HG03097 (cell line): ENCODE measurements at regions not wholly inside any gene's neighbourhood (a gene's known extent, or its start where the extent isn't known, plus 50 kb on each side); places are given as distances from the start of the nearest gene placed in this dataset.
A peak's percentile ranks its signal among the peaks of the same experiment; 100 is the strongest.

ENCODE experiments used
- ATAC-seq: cut with Tn5 transposase; IDR thresholded peaks from one replicate; pipeline ENCODE4 v1.9.1; 2021; ENCODE audit not compliant: unreplicated experiment, low FRiP score

DNA sequence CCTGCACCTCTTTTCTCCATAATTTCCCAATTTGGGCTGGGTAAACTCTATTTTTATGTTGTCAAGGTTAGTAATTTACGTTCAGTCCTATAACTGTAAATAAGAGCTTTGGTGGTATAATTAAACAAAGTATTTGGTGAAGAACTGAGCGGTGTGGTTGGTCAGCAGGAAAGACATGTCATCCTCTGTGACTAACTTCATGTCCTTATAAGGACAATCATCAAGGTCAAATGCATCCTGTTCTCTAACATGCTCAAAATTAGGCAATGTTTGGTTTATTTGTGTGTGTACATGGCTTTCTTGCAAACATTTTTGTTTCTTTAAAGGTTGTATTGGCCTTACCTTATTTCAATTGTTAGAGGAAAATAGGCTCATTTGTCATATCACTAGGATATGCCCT is 121.5 kb upstream of the NABP1 start:
- ATAC-seq, result no peak

- ATAC-seq, result no peak
Measured at GRCh38 chr2:191557841-191558240, 120.1 kb upstream of the NABP1 start.

DNA sequence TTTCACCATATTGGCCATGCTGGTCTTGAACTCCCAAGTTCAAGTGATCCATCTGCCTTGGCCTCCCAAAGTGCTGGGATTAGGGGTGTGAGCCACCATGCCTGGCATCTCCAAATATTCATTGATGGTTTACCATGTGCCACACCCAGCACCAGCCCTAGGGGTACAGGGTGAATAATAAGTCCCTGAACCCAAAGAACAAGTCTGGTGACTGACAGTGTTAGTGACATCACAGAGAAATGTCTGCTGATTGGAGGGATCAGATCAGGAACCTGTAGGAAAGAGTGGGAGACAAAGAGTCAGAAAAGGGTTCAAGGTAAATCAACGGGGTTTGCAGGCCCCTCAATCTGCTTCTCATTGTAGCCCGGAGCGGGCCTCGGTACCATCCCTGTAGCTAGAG is 118.4 kb upstream of the NABP1 start:
- no peak for ATAC-seq

DNA sequence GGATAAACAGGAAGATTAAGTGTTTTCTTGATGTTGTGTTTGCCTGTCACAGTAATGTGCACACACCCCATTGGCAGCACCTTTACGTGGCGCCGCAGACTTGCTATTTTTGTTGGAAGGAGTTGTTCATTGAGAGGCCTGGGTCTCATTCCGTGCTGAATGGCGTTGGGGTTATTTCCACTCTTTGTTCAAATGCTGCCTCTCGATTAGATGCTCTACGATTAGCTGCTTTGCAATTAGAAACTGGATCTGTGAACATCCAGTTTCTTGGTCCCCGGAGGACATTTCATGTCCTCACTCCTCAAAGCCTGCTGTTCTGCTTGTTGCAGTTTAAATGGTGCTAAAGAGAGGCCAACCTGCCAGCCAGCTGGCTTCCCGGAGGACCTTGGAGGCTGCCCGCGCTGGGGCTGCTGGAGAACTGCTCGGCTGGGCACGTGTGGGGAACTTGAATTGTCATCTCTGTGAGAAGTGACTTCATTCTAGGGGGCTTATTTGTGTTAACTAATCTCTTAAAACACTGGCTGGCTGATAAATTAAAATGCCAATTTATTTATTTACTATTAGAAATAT is 117.4 kb upstream of the NABP1 start:
- ATAC-seq, result no peak

- ATAC-seq, result no peak
Measured at GRCh38 chr2:191565120-191565519, 112.8 kb upstream of the NABP1 start.

DNA sequence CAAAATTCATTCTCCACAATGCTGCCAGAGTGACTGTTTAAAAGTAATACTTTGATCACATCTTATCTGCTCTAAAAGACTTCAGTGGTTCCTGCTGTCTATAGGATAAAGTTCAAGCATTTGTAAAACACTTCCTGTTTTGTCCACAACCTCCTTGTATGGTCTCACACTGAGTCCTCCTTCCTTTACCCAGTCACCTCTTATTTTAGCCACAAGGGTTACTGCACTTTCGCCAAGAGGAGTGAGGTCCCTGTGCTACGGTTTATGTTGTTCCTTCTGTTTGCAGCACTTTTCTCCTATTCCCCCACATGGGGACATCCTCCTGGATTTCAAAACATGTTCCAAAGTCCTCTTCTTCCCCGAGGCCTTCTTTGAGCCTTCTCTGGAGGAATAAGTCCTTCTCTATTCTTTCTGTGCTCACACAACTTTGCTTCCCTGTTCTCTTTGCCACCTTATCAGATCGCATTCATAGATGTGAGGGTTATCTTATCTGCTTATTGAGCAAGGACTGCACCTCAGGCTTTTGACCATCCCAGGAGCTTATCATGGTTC is 112.2 kb upstream of the NABP1 start:
- no peak for ATAC-seq

DNA sequence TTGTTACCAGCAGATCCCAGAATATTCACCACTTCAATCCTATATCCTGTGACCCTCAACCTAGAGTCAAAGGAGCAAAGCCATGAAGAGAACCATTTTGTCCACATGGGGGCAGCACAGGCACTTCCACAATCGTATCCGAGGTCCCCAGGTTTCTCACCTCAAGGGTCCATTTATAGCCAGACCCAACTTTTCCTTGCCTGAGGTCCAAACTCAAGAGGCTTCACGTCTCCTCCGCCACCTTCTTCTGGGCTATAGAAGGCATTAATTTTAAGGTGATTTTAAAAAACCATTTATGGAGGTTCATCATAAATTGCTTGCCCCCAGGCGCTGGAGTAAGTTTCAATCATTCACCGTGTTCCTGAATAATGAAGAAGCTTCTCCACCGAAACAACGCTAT is 111.6 kb upstream of the NABP1 start:
- ATAC-seq, result peak; percentile 67

- no peak for ATAC-seq
Measured at GRCh38 chr2:191567206-191567605, 110.7 kb upstream of the NABP1 start.

GRCh38 chr2:191569025-191569424 is 108.9 kb upstream of the NABP1 start:
- no peak for ATAC-seq

- ATAC-seq, result no peak
Measured at GRCh38 chr2:191571163-191571769, 106.7 kb upstream of the NABP1 start.

DNA sequence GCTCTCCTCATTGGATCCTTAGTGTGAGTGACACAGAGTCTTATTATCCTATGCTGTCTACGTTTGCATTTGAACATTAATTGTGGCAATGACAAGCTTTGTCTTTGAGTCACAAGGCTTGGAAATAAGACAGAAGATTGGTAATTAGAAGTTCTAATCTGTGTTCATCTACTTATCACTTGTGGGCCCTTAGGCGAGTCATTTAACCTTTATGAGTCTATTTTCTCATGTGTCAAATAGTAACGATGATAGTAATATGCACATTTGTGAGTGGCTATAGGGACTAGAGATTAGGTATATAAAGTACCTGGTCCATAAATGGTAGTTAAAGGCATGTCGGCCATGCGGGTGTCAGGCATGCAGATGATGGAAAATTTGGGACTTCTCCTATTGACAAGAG is 105.6 kb upstream of the NABP1 start:
- ATAC-seq, result no peak

DNA sequence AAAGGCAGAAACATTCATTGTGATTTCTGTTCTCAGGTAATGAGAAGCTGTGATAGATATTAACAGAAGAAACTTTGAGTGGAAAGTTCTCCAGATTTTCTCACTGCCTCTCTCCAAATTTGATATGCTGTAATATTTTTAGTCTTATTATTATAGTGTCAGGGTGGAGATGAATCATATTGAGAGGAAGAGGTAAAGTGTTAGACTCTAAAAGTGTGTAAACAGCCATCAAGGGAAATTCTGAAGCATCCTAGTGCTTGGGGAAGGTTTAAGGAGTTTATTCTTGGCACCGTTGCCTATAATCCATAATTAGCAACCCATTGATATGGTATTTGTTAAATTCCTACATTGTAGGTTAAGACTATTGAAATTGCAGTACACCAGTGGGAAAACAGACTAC is 104.7 kb upstream of the NABP1 start:
- ATAC-seq, result no peak

DNA sequence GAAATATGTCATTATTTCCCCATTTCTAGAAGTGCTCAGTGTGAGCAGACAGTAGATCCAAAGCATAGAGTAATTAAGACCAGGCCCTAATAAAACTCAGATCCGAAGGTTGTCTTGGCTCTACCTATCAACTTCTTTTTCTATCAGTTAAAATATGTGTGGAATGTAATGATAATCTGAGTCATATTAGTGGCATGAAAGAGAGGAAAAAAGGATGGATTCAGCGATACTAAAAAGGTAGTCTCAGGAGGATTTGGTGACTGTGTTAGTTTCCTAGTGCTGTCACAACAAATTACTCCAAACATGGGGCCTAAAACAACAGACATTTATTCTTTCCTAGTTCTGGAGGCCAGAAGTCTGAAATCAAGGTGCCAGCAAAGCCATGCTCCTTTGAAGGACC is 103.7 kb upstream of the NABP1 start:
- ATAC-seq, result no peak

GRCh38 chr2:191577605-191578004 is 100.3 kb upstream of the NABP1 start:
- no peak for ATAC-seq

DNA sequence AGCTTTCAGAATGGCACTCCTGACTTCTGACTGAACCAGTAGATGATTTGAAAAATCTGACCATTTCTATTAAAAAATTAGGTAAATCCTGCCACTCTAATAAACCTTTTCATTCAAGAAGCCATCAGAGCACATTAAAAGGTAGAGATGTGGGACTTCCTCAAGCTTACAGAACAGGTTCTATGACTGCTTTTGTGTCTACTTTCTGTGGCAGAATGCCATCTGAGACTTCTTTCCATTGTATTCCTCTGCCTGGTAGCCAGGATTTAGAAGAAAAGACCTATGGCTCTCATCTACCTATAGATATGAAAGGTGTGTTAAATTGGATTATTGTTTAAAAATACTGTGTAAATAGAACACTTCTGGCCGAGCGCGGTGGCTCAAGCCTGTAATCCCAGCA is 99.9 kb upstream of the NABP1 start:
- no peak for ATAC-seq

GRCh38 chr2:191580581-191580980 is 97.4 kb upstream of the NABP1 start:
- ATAC-seq, result no peak

DNA sequence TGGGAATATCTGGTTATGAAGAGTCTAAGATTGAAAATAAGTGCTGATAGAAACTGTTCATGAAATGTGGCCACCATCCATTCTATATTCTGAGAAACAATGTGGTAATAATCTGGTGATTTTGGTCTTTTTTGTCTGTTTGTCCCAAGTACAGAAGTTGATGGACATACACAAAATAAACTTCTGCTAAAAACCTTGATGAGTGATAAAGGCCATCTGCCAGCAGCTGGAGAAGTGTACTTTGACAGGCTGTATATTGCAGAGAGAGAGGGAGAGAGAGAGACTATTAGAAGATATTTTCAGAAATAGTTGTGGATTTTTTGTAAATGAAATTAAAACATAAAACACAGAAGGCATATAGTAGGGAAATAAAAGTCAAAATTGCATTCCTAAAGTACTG is 96.9 kb upstream of the NABP1 start:
- ATAC-seq, result no peak

GRCh38 chr2:191582355-191582754 is 95.6 kb upstream of the NABP1 start:
- ATAC-seq, result no peak

DNA sequence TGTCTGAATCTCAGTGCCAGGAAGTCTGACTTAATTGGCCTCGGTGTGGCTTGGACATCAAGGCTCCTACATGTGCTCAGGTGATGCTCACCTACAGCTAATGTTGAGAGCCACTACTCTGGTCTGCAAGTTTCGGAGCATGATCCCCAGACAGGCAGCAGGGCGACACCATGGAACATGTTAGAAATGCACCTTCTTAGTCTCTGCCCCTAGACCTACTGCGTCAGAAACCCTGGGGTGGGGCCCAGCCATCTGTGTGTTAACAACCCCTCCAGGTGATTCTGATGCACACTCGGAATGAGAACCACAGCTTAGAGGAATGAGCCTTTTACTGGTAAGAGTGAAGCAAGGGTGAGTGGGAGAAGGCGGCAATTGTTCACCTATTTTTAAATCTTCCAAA is 86.9 kb upstream of the NABP1 start:
- no peak for ATAC-seq

DNA sequence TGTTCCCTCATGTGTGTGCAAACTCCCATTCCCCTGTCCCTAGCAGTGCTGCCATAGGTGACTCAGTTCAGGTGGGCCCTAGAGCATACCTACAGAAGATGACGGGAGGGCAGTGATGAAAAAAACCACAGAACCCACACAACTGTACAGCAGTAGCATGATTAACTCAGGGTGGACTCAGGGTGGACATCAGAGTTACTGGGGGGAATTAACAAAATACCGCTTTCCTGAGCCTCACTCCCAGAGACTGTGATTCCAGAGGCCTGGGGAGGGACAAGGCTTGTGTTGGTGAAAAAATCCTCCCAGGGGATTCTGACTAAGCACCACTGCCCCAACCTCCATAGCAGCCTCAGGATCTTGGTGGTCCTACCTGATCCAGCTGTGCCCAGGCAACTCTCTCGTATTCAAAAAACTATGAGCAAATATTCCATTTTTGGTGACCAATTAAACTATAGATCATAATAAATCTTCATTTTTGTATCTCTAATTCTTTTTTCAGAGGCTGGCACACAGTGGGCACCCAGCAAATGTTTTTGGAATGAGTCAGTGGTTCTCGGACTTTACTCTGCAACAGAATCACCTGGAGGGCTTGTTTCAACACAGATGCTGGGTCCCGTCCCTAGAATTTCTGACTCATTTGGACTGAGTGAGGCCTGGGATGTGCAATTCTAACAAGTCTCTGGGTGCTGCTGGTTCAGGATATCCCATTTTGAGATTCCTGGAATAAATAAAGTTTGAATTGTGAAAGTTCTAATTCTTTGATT is 84.1 kb upstream of the NABP1 start:
- ATAC-seq, result no peak

DNA sequence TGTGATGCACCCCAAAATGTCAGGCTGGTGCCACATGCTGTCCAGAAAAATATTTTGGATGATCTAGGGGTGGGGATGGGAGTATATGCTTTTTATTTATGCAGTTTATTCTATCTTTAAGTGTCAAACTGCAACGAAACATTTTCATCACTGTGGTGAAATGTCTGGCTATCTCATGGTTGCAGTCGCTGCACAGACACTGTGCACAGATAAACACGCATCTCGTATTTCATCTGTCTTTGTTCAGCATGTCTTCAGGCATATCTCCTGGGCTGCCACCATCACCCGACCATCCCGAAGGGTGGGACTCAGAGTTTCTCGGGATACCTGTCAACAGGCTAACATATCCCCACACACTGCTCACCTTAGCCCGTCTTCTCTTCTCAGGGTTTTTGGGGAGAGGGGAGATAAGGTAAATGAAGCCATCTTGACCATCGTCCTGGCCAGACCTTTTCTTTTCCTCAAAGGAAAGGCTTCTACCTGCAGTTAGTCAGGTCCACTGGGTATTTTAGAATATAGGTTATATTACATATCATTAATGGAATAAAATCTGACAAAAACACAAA is 80.7 kb upstream of the NABP1 start:
- ATAC-seq, result no peak

- no peak for ATAC-seq
Measured at GRCh38 chr2:191598296-191598695, 79.6 kb upstream of the NABP1 start.
